Suprapubic skin (tissue), 4 donors: ENCODE measurements at regions not wholly inside any gene's neighbourhood (a gene's known extent, or its start where the extent isn't known, plus 50 kb on each side); places are given as distances from the start of the nearest gene placed in this dataset.

ENCODE experiments used
- DNase-seq, 2 donors: peaks; one replicate each; pipeline ENCODE4 v3.0.0-alpha.2; 2019; ENCODE audit warnings: low spot score in 2 of 2
- H3K27ac ChIP-seq: fragments of 200-600 bp; sonication (generic); one replicate; pipeline ENCODE4 v1.5.1; 2019
- H3K27me3 ChIP-seq: fragments of 200-600 bp; sonication (generic); one replicate; pipeline ENCODE4 v1.5.1; 2019
- H3K36me3 ChIP-seq: fragments of 200-600 bp; sonication (generic); one replicate; pipeline ENCODE4 v1.5.1; 2019
- H3K4me1 ChIP-seq: fragments of 200-600 bp; sonication (generic); one replicate; pipeline ENCODE4 v1.5.1; 2019
- H3K4me3 ChIP-seq: fragments of 200-600 bp; sonication (generic); one replicate; pipeline ENCODE4 v1.5.1; 2019; ENCODE audit warnings: mild to moderate bottlenecking
- H3K9me3 ChIP-seq: fragments of 200-600 bp; sonication (generic); one replicate; pipeline ENCODE4 v1.5.1; 2019
- EP300 ChIP-seq: sonication (generic); formaldehyde crosslinking; IDR thresholded peaks from one replicate; pipeline ENCODE4 v1.6.1; 2017; ENCODE audit warnings: antibody characterized with exemption
- POLR2A ChIP-seq, 2 donors: fragments of 450-650 bp; IDR thresholded peaks; one replicate each; pipeline ENCODE4 v1.6.1; 2017; ENCODE audit warnings: antibody characterized with exemption in 2 of 2, mild to moderate bottlenecking in 2 of 2, moderate library complexity in 2 of 2
- POLR2AphosphoS5 ChIP-seq, 3 donors: sonication (generic); formaldehyde crosslinking; IDR thresholded peaks; one replicate each; pipeline ENCODE4 v1.6.1; 2017; ENCODE audit warnings: antibody characterized with exemption in 3 of 3
- WGBS: methylation state at CpG from one replicate; pipeline ENCODE4 v1.1.5; 2018; 5-methylcytosine and 5-hydroxymethylcytosine counted together
- TF ChIP-seq, protein P1 (sequence below), 2 donors: fragments of 200-600 bp in 1 of 2; fragments of 450-650 bp in 1 of 2; sonication (generic) in 1 of 2; IDR thresholded peaks; one replicate each; pipeline ENCODE4 v1.5.1; 2016 to 2019; ENCODE audit warnings: antibody characterized with exemption in 2 of 2, mild to moderate bottlenecking in 1 of 2, moderate library complexity in 1 of 2

DNA sequence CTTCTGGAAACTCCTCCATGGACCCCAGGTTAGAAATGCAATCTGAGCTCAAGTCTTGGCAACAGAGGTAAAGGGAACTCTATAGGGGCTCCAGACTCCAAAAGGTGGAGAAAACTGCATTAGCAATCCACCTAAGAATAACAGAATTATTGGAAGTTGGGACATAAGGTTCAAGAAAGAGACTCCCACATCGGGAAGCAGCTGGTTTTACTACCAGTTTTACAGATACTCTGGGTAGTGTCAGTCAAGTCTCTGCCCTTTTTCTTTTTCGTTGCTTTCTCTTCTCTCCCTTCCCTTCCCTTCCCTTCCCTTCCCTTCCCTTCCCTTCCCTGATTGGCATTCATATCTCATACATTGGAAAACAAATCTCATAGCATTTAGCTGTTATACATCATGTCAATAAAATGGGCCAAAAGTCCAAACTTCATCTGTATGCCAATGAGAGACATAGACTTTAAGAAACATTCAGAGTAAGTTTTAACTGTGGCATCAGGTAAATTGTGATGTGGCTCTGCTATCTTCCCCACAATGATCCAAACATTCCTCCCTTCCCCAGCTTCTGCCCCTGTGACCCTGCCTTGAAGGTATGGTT lies 166.7 kb downstream of the KCNE4 start:
- Histone ChIP-seq H3K27me3 (no peaks in the 10 kb centered on the region), H3K36me3 (no peaks in the 10 kb centered on the region), H3K27ac (no peak overlapping the region), H3K4me3 (no peak overlapping the region), H3K9me3 (no peaks in the 10 kb centered on the region), H3K4me1 (no peaks in the 10 kb centered on the region)
- no peak for TF ChIP-seq POLR2AphosphoS5 (IDR thresholded peaks at IDR 0.05)
- TF ChIP-seq, protein P1, sequence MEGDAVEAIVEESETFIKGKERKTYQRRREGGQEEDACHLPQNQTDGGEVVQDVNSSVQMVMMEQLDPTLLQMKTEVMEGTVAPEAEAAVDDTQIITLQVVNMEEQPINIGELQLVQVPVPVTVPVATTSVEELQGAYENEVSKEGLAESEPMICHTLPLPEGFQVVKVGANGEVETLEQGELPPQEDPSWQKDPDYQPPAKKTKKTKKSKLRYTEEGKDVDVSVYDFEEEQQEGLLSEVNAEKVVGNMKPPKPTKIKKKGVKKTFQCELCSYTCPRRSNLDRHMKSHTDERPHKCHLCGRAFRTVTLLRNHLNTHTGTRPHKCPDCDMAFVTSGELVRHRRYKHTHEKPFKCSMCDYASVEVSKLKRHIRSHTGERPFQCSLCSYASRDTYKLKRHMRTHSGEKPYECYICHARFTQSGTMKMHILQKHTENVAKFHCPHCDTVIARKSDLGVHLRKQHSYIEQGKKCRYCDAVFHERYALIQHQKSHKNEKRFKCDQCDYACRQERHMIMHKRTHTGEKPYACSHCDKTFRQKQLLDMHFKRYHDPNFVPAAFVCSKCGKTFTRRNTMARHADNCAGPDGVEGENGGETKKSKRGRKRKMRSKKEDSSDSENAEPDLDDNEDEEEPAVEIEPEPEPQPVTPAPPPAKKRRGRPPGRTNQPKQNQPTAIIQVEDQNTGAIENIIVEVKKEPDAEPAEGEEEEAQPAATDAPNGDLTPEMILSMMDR (IDR thresholded peaks at IDR 0.05), result no peak
- TF ChIP-seq POLR2A (IDR thresholded peaks at IDR 0.05), result no peak
- TF ChIP-seq EP300, result no peak
- no peak for DNase-seq
- WGBS, result 94% methylated on average over 2 of the region's 2 CpGs

DNA sequence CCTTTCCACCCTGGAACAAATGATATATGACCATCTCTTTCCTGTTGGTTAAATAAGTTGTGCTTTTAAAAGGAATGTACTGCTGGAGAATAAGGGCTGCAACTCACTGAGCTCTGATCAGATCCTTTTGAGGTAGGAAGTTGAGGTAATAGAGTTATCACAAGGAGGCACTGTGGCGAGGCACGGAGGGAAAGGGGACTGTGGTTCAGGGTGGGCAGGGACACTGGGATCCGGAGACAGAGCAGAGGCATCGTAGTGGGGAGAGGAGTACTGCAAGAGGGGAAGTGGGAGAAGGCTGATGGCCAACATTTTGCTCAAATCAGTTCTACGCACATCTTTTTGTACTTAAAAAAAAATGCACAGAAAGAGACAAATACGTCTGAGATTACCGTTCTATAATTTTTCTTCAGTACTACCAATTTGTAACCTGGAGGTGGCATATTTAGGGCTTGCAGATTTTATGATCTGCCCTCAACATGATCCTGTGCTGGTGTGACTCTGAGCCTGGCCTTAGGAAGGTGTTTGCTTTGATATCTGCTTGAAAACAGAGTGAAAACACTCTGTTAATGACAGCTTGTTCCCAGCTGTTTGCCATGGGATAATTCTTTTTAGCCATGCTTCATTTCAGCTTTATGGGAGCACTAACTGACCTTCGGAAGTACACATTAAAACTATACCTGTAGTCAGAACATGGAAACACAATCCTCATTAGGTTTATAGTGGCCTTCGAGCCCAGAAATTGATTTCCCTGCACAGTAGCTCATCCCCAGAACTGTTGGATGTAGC lies 168.1 kb downstream of the KCNE4 start:
- DNase-seq, result no peak
- H3K36me3 ChIP-seq, result no peaks in the 10 kb centered on the region

DNA sequence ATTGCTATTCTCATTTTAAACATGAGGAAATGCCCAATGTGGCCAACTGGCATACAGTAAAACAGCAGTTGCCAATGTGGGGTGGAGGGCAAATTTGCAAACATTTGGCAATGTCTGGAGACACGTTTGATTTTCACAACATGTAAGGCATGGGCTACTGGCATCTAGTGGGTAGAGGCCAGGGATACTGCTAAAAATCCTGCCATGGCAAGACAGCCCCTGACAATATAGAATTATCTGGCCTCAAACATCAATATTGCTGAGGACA lies 168.6 kb downstream of the KCNE4 start:
- H3K27me3 ChIP-seq, result no peaks in the 10 kb centered on the region
- no peak overlapping the region for H3K27ac ChIP-seq
- H3K9me3 ChIP-seq, result no peaks in the 10 kb centered on the region
- no peaks in the 10 kb centered on the region for H3K36me3 ChIP-seq
- H3K4me1 ChIP-seq, result no peaks in the 10 kb centered on the region
- no peak for DNase-seq
- WGBS, result 14% methylated on average over 1 of the region's 1 CpG
- no peak overlapping the region for H3K4me3 ChIP-seq
- TF ChIP-seq, protein P1 (IDR thresholded peaks at IDR 0.05), result no peak
- no peak for TF ChIP-seq POLR2A (IDR thresholded peaks at IDR 0.05)
- TF ChIP-seq EP300, result no peak
- TF ChIP-seq POLR2AphosphoS5 (IDR thresholded peaks at IDR 0.05), result no peak

More for the DNA sequence above, 168.1 kb downstream of the KCNE4 start:
- no peaks in the 10 kb centered on the region for H3K4me1 ChIP-seq
- no peak overlapping the region for H3K27ac ChIP-seq
- TF ChIP-seq, protein P1 (IDR thresholded peaks at IDR 0.05), result no peak
- no peak for TF ChIP-seq POLR2A (IDR thresholded peaks at IDR 0.05)
- TF ChIP-seq EP300, result no peak
- no peak for TF ChIP-seq POLR2AphosphoS5 (IDR thresholded peaks at IDR 0.05)
- 77% methylated on average over 9 of the region's 9 CpGs for WGBS
- no peak overlapping the region for H3K4me3 ChIP-seq
- no peaks in the 10 kb centered on the region for H3K9me3 ChIP-seq
- H3K27me3 ChIP-seq, result no peaks in the 10 kb centered on the region

DNA sequence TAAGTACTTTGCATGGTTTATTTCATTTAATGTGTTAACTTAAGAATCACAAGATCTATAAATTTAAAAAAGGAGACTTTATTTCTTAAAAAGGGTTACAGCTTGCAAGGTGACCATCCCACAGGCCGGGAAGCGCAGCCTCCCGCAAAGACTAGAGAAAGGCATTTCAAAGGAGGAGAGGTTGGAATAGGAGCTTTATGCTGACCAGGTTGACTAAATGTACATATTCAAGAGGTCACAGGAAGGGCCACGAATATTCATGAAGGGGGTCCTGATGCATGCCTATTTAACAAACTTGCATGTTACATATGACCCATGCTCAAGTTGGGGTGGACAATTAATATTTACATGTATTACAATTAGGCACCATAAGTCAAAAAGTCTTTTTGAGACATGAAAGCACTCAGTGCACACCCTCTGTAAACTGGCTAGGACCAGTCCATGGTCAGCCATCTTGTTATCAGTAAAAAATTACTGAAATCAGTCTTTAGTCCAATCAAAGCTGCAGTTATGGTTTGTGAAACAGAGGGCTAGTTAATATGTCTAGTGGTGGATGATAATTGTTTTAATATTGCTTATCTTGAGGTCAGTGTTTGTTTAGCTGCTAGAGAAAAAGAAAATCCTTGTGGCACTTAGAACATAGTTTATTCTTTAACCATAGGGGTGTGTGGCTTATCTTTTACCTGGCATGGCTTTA lies 169.3 kb downstream of the KCNE4 start:
- H3K4me3 ChIP-seq, result no peak overlapping the region
- no peak for DNase-seq
- TF ChIP-seq, protein P1 (IDR thresholded peaks at IDR 0.05), result no peak
- no peak for TF ChIP-seq POLR2AphosphoS5 (IDR thresholded peaks at IDR 0.05)
- TF ChIP-seq POLR2A (IDR thresholded peaks at IDR 0.05), result no peak
- no peak for TF ChIP-seq EP300
- H3K27ac ChIP-seq, result no peak overlapping the region
- H3K4me1 ChIP-seq, result no peaks in the 10 kb centered on the region
- H3K36me3 ChIP-seq, result no peaks in the 10 kb centered on the region
- no peaks in the 10 kb centered on the region for H3K27me3 ChIP-seq
- H3K9me3 ChIP-seq, result no peaks in the 10 kb centered on the region
- WGBS, result 95% methylated on average over 4 of the region's 4 CpGs

DNA sequence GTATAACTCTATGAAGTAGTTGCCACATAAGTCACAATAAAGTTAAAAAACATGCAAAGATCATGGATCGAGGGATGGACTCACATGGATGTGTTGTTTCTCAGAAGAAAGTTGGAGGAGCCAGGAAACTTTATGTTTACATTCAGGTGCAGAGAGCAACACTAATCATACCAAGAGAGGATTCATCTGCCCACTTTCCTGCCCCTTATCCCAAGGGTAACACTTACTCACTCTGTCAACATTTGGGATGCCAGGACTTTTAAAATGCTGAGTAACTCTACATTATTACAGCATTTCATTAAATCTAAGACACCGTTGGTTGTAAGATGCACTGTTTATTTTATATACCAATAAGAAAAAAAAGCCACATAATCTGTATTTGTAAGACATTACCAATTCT lies 170.4 kb downstream of the KCNE4 start:
- no peaks in the 10 kb centered on the region for H3K27me3 ChIP-seq
- no peaks in the 10 kb centered on the region for H3K4me1 ChIP-seq
- no peaks in the 10 kb centered on the region for H3K9me3 ChIP-seq
- no peaks in the 10 kb centered on the region for H3K36me3 ChIP-seq
- 84% methylated on average over 2 of the region's 2 CpGs for WGBS
- H3K27ac ChIP-seq, result no peak overlapping the region
- no peak overlapping the region for H3K4me3 ChIP-seq
- TF ChIP-seq POLR2A (IDR thresholded peaks at IDR 0.05), result no peak
- TF ChIP-seq, protein P1 (IDR thresholded peaks at IDR 0.05), result no peak
- no peak for TF ChIP-seq EP300
- TF ChIP-seq POLR2AphosphoS5 (IDR thresholded peaks at IDR 0.05), result no peak
- DNase-seq, result no peak
